HEK293T (cell line): ENCODE measurements at regions not wholly inside any gene's neighbourhood (a gene's known extent, or its start where the extent isn't known, plus 50 kb on each side); places are given as distances from the start of the nearest gene placed in this dataset.

Experiments used
- CTCF ChIA-PET: fragments of 350-600 bp; formaldehyde crosslinking; extraction: SDS; loops from one replicate; lab custom pipeline; 2021; ENCODE audit warnings: antibody characterized with exemption, inconsistent platforms; lab: Yijun Ruan, JAX
- POLR2A ChIA-PET: fragments of 350-600 bp; formaldehyde crosslinking; extraction: SDS; loops from one replicate; lab custom pipeline; 2020; ENCODE audit warnings: antibody characterized with exemption, inconsistent platforms; lab: Yijun Ruan, JAX
- DNase-seq: peaks from one replicate; pipeline ENCODE4 v3.0.0; 2012; ENCODE audit warnings: mixed read lengths; ENCODE audit errors: extremely low spot score
- ARNT ChIP-seq: fragments of 450-650 bp; IDR thresholded peaks from 2 replicates; pipeline ENCODE4 v1.6.1; 2017; ENCODE audit warnings: mild to moderate bottlenecking
- BHLHE40 ChIP-seq: fragments of 450-650 bp; IDR thresholded peaks from 2 replicates; pipeline ENCODE4 v1.6.1; 2016; ENCODE audit warnings: mild to moderate bottlenecking, moderate library complexity, borderline replicate concordance
- CTBP1 ChIP-seq: fragments of 450-650 bp; IDR thresholded peaks from 2 replicates; pipeline ENCODE4 v1.6.1; 2016; ENCODE audit warnings: borderline replicate concordance
- ELF4 ChIP-seq: fragments of 450-650 bp; IDR thresholded peaks from 2 replicates; pipeline ENCODE4 v1.6.1; 2017; ENCODE audit warnings: antibody characterized with exemption
- FOXA1 ChIP-seq: fragments of 450-650 bp; IDR thresholded peaks from 2 replicates; pipeline ENCODE4 v1.6.1; 2016; ENCODE audit warnings: mild to moderate bottlenecking
- FOXK2 ChIP-seq: fragments of 450-650 bp; IDR thresholded peaks from 2 replicates; pipeline ENCODE4 v1.6.1; 2016; ENCODE audit warnings: mild to moderate bottlenecking
- FOXM1 ChIP-seq: fragments of 450-650 bp; IDR thresholded peaks from 2 replicates; pipeline ENCODE4 v1.6.1; 2017; ENCODE audit warnings: mild to moderate bottlenecking, borderline replicate concordance
- HDGF ChIP-seq: fragments of 450-650 bp; IDR thresholded peaks from 2 replicates; pipeline ENCODE4 v1.6.1; 2017; ENCODE audit warnings: antibody characterized with exemption, borderline replicate concordance
- L3MBTL2 ChIP-seq: fragments of 450-650 bp; conservative IDR thresholded peaks from 2 replicates; pipeline ENCODE4 v1.6.1; 2016; ENCODE audit warnings: mild to moderate bottlenecking
- LEF1 ChIP-seq: fragments of 450-650 bp; IDR thresholded peaks from 2 replicates; pipeline ENCODE4 v1.6.1; 2017; ENCODE audit warnings: mild to moderate bottlenecking, borderline replicate concordance
- NFRKB ChIP-seq: fragments of 450-650 bp; IDR thresholded peaks from 2 replicates; pipeline ENCODE4 v1.6.1; 2016; ENCODE audit warnings: mild to moderate bottlenecking, moderate library complexity
- SP1 ChIP-seq: fragments of 450-650 bp; IDR thresholded peaks from 2 replicates; pipeline ENCODE4 v1.6.1; 2017
- SUZ12 ChIP-seq: fragments of 450-650 bp; IDR thresholded peaks from 2 replicates; pipeline ENCODE4 v1.6.1; 2016; ENCODE audit warnings: mild to moderate bottlenecking
- TARDBP ChIP-seq: fragments of 450-650 bp; IDR thresholded peaks from 2 replicates; pipeline ENCODE4 v1.6.1; 2016
- ZNF384 ChIP-seq: fragments of 450-650 bp; IDR thresholded peaks from 2 replicates; pipeline ENCODE4 v1.6.1; 2016
- TF ChIP-seq, protein P1 (sequence below): fragments of 450-650 bp; IDR thresholded peaks from 2 replicates; pipeline ENCODE4 v1.6.1; 2016

DNA sequence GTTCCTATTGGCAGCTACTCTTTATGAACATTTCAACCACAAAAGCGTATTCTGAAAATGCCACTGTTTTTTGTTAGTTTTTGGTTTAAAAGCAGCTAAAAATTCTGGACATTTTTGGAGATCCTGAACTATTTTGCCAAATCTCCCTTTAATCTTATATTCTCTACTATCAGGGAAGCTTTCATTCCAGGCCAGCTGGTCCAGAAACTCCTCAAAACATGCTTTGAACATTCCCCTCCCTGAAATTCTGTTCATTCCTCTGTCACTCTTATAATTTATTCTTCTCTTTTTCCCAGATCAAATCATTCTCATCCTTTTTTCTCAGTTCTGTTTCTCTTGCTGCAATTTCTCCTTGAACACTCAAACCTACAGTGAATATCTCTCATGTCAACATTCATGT, 790.9 kb upstream of the ARGLU1 start:
- no peak for DNase-seq
- ChIA-PET CTCF (no interaction called here), POLR2A (no interaction called here)
- TF ChIP-seq, protein P1, sequence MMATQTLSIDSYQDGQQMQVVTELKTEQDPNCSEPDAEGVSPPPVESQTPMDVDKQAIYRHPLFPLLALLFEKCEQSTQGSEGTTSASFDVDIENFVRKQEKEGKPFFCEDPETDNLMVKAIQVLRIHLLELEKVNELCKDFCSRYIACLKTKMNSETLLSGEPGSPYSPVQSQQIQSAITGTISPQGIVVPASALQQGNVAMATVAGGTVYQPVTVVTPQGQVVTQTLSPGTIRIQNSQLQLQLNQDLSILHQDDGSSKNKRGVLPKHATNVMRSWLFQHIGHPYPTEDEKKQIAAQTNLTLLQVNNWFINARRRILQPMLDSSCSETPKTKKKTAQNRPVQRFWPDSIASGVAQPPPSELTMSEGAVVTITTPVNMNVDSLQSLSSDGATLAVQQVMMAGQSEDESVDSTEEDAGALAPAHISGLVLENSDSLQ = no peak
- TF ChIP-seq CTBP1 (no peak), TARDBP (no peak), L3MBTL2 (no peak), NFRKB (no peak), HDGF (no peak), ZNF384 (no peak), FOXM1 (no peak), LEF1 (no peak), ELF4 (no peak), SP1 (no peak), BHLHE40 (no peak), FOXK2 (no peak), SUZ12 (no peak), FOXA1 (no peak), ARNT (no peak)

DNA sequence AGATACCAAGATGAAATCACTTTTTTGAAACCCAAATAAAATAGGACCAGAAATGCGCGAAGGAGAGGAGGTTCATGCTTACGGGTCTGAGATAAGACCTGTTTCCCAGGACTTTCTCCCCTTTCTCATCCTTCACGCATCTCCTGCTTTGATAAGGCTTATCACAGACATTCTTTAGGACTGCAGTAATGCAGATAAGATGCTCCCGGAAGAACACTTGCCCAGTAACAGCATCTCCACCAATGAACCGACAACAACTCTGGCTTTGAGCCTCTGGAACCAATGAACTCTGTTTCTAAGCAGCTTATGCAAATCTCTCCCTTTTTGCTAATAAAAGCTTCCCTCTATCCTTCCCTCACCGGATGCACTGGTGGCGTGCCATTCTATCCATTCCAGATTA, 783.4 kb upstream of the ARGLU1 start:
- TF ChIP-seq LEF1 (no peak), ELF4 (no peak), BHLHE40 (no peak), ZNF384 (no peak), CTBP1 (no peak)
- ChIA-PET POLR2A (no interaction called here), CTCF (no interaction called here)
- DNase-seq = no peak

DNA sequence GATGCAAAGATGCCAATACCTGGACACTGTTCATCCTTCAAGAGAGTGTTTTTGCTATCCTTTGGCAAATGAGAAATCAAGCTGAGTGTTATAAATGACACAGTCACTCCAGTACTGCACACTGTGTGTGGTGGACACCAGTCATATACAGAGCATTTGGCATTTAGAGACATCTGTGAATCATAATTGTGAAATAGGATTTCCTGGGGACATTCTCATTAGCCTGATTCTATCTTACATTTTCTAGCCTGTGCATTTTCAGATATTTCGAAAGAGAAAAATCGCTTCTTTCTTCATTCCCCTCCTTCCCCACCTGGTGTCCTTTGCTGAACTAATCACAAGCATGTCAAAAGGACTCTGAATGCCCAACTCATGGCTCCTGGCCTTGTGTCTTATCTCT, 781.0 kb upstream of the ARGLU1 start:
- TF ChIP-seq FOXM1 = no peak
- CTCF ChIA-PET = no interaction called here
- POLR2A ChIA-PET = no interaction called here
- DNase-seq = no peak

DNA sequence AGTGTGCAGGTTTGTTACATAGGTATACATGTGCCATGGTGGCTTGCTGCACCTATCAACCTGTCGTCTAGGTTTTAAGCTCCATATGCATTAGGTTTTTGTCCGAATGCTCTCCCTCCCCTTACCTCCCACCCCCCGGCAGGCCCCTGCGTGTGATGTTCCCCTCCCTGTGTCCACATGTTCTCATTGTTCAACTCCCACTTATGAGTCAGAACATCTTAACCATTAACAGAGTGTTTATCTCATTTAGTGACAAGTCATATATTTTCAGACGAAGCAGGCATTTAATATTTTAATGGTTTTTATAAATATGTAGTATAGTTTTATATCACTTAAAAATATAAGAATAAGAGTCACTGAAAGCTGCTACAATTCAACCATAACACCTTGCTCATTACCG, 780.5 kb upstream of the ARGLU1 start:
- no peak for DNase-seq
- no peak for TF ChIP-seq FOXM1
- no peak for TF ChIP-seq SUZ12
- TF ChIP-seq BHLHE40 = no peak
- TF ChIP-seq CTBP1 = no peak
- TF ChIP-seq L3MBTL2 = no peak
- no peak for TF ChIP-seq ZNF384
- TF ChIP-seq LEF1 = no peak
- TF ChIP-seq ELF4 = no peak
- TF ChIP-seq NFRKB = no peak
- TF ChIP-seq FOXA1 = no peak
- TF ChIP-seq FOXK2 = no peak
- no peak for TF ChIP-seq TARDBP
- no peak for TF ChIP-seq ARNT
- no peak for TF ChIP-seq HDGF
- TF ChIP-seq SP1 = no peak
- TF ChIP-seq, protein P1 = no peak
- ChIA-PET POLR2A (no interaction called here), CTCF (no interaction called here)

DNA sequence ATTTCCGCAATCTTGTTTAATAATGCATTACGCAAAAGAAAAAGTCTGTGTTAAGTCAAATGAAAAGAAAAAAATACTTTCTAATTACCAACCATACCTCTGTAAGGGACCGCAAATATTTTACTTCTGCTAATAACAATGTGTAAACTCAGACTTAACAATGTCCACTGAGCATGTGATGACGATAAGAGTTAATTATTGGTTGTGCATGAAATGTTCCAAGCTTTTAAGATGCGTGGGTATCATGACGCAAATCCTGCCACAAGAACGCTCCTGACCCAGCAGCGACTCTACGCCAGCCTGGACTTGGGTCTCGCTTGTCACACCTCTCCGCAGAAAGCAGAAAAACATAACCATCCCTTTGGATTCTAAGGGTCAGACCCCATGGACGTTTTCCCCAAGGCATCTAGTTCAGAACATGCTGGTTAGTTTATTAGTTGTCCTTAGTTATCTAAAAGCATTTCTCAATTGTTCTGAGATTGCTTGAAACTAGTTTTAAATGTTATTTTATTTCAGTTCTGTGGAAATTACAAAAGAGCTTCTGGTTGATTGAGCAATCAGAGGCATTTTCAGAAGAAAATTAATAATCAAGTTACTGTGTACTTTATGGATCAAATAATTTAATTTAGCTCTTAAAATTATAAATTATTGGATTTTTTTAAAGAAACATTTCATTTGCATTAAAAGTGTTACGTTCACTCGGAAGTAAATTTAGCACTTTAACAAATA, 779.9 kb upstream of the ARGLU1 start:
- no peak for DNase-seq
- no peak for TF ChIP-seq TARDBP
- TF ChIP-seq FOXM1 = no peak
- TF ChIP-seq BHLHE40 = no peak
- ChIA-PET CTCF (no interaction called here), POLR2A (no interaction called here)

DNA sequence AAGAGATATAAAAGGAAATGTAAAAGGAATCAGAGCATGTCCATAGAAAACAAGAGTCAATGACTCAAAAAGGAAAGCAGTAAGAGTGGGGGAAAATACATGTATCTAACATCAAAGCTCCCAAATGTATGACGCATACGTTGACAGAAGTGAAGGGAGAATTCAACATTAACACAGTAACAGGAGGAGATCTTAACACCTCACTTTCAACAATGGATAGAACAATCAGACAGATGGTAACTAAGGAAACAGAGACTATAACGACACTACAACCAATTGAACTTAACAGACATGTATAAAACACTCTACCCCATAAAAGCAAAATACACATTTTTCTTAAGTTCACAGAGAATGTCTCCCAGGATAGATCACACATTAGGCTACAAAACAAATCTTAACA, 774.8 kb upstream of the ARGLU1 start:
- POLR2A ChIA-PET = no interaction called here
- CTCF ChIA-PET = no interaction called here
- TF ChIP-seq, protein P1 = no peak
- TF ChIP-seq LEF1 = no peak
- no peak for TF ChIP-seq ELF4
- TF ChIP-seq ZNF384 = no peak
- no peak for TF ChIP-seq TARDBP
- TF ChIP-seq SP1 = no peak
- TF ChIP-seq ARNT = no peak
- TF ChIP-seq HDGF = no peak
- TF ChIP-seq CTBP1 = no peak
- no peak for TF ChIP-seq L3MBTL2
- no peak for TF ChIP-seq BHLHE40
- no peak for TF ChIP-seq FOXM1
- no peak for TF ChIP-seq SUZ12
- no peak for TF ChIP-seq FOXA1
- DNase-seq = no peak

DNA sequence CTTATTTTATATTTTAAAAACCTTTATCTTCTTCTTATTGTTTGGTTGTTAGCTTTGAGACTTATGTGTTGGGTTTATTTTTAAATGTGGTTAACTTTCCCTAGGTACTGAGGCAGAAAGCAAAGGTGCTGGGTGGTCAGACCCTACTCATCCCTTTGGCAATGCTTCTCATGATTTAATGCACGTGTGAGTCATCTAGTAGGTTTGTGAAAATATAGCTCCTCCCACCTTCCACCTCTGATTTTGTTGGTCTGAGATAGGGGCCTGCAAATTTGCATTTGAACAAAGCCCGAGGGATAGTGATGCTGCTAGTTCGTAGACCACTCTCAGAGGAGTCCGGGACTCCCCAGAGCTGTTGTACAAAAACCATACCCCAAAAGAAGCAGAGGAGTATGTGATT, 771.3 kb upstream of the ARGLU1 start:
- ChIA-PET POLR2A (no interaction called here), CTCF (interaction anchor here (0.7 kb wide), 1 partner anchor 101 kb away, joined by 3 read pairs; no protein-coding TSS in a partner anchor)
- TF ChIP-seq FOXA1 = no peak
- TF ChIP-seq TARDBP = no peak
- no peak for TF ChIP-seq CTBP1
- no peak for DNase-seq
